ENCODE measurements at regions not wholly inside any gene's neighbourhood (a gene's known extent, or its start where the extent isn't known, plus 50 kb on each side); places are given as distances from the start of the nearest gene placed in this dataset.

DNA sequence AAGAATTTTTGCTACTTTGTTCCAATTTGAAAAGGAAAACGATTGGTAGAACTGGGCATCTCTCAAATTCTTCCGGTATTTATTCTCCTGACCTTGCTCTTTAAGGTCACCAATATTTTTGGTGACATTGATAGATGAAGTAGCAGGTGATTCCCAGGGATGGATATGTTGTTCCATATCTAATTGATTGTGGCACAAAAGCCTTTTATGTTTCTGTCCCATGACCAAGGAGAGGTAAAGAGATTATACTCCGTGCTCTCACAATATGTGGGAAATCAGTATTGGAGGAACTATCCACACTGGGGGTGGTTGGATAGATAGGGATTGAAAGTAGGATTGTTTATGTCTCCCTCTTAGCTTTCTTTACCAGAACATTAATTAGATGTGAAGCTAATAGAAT lies 61.7 kb upstream of the LRIG3 start:
- no peak for DNase-seq (ENCODE audit: low read depth)

DNA sequence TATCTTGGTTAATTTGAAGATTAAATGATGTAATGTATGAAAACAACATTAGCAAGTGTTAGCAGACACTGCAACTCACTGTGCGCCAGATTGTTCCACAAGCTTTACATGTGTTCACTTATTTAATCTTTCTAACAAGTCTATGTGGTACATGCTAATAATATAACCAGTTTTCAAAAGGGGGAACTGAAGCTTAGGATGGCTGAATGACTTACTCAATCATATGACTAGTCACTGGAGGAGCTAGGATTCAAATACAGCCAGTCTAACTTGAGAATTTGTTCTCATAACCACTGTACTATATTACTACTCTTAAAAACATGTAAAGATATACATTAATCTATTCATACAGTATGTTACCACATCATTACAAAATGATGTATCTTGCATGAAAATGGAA lies 60.5 kb upstream of the LRIG3 start:
- no peak for DNase-seq (ENCODE audit: low read depth)

DNA sequence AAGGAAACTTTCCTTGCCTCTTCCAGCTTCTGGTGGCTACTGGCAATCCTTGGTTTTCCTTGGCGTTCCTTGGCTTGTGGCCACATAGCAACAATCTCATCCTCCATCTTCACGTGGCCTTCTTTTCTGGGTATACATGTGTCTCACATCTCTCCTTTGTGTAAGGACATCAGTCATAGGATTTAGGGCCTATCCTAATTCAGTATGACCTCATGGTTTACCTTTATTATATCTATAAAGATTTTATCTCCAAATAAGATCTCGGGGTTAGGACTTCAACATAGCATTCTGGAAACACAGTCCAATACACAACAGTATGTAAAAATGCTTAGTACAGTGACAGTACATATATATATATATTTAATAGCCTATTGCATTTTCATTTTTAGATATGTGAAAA lies 58.4 kb upstream of the LRIG3 start:
- DNase-seq (ENCODE audit: low read depth), result no peak

DNA sequence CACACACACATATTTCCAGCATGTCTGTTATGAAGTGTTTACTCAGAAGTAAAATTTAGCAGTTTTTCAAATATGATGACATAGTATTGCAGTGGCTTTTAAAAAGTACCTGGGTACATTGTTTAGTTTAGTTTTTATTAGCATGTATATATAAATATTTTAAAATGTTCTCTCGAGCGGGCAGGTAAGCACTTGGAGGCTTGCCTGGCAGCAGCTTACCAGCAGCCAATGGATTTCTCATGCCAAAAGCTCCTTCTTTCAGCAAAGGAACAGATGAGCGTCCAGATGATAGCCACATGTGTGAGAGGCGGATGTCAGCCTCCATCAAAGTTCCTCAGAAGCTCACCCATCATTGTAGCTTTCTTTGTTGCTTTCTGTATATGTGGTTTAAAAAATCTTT lies 57.2 kb upstream of the LRIG3 start:
- no peak for DNase-seq (ENCODE audit: low read depth)

DNA sequence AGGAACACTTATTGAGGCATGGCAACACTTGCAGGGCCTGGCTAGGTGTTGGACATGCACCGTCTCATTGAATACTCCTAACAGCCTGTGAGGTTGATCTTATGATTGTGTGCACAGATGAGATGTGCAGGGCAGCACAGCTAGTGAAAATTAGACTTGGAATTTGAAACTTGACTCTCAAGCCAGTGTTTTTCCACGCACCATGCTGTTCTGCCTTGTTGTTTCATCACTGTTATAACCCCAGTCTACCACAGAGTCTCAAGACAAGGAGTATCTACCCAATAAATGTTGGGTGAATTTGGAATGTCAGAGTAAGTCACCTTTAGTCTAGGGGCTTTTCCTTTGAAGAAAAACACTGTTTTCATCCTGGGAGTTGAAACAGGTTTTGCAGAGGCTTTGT lies 55.8 kb upstream of the LRIG3 start:
- no peak for DNase-seq (ENCODE audit: low read depth)
